T47D (cell line): ENCODE measurements at regions not wholly inside any gene's neighbourhood (a gene's known extent, or its start where the extent isn't known, plus 50 kb on each side); places are given as distances from the start of the nearest gene placed in this dataset.
A peak's percentile ranks its signal among the peaks of the same experiment; 100 is the strongest.

Experiments
- DNase-seq, 2 experiments: peaks; one replicate each; pipeline versions ENCODE4 v3.0.0 to v3.0.0-alpha.2; 2011 to 2012; ENCODE audit warnings: low read depth in 1 of 2, low spot score in 1 of 2
- JUND ChIP-seq: IDR thresholded peaks from 2 replicates; pipeline ENCODE4 v1.6.1; 2012; ENCODE audit warnings: low read depth
- in situ Hi-C: cut with HindIII; loops from 2 replicates; pipeline ENCODE4 v1.10.0; 2016; ENCODE audit warnings: low sequenced_read_pairs, low pct_unique_long_range_greater_than_20kb

GRCh38 chr13:90673746-90674145 lies 673.7 kb upstream of the MIR17HG start:
- in situ Hi-C loops = no loop called here

GRCh38 chr13:90675129-90675528 lies 672.4 kb upstream of the MIR17HG start:
- in situ Hi-C loops = no loop called here
- no peak for DNase-seq
- TF ChIP-seq JUND = no peak

More at GRCh38 chr13:90673746-90674145, 673.7 kb upstream of the MIR17HG start:
- no peak for DNase-seq
- no peak for TF ChIP-seq JUND

- DNase-seq = no peak
- in situ Hi-C loops = no loop called here
- TF ChIP-seq JUND = no peak
These were observed 666.7 kb upstream of the MIR17HG start for GRCh38 chr13:90680826-90681225.

GRCh38 chr13:90683711-90684131 lies 663.8 kb upstream of the MIR17HG start:
- in situ Hi-C loops = no loop called here
- no peak for DNase-seq
- TF ChIP-seq JUND = no peak

DNA sequence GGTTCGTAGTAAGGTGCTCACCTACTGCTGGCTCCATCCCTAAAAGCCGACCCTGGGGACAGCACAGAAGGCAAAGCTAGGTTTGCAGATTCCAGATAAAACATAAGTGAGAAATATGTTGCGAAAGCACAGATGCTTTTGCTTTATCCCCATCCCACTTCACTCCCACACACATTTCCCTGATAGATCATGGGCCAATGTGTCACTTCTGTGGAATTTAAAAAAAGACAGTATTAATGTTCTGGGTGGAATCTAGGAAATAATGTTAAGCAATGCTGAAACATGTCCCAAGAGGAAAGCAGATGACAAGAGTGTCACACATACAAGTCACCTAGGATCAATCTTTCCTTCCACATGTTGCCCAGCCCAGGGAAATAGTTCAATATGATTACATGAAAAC lies 661.0 kb upstream of the MIR17HG start:
- in situ Hi-C loops = no loop called here
- no peak for TF ChIP-seq JUND
- DNase-seq = no peak

DNA sequence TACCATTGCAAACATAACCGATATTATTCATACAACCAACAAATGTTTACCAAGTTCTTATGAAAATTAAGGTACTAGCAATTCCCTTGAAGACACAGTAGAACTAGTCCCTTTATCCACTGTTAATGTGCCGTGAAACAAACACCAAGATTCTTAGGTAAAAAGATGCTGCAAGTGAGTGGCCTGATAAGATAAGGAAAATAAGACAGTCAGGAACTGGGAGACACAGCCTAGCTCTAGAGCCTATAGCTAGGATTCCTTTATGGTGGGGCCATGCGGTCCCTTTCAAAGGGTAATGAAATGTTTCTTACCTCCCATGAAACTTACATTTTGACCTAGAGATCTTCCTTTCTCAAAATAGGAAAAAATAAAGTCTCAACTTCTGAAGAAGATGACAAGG lies 658.4 kb upstream of the MIR17HG start:
- in situ Hi-C loops = no loop called here
- no peak for TF ChIP-seq JUND
- DNase-seq = no peak

DNA sequence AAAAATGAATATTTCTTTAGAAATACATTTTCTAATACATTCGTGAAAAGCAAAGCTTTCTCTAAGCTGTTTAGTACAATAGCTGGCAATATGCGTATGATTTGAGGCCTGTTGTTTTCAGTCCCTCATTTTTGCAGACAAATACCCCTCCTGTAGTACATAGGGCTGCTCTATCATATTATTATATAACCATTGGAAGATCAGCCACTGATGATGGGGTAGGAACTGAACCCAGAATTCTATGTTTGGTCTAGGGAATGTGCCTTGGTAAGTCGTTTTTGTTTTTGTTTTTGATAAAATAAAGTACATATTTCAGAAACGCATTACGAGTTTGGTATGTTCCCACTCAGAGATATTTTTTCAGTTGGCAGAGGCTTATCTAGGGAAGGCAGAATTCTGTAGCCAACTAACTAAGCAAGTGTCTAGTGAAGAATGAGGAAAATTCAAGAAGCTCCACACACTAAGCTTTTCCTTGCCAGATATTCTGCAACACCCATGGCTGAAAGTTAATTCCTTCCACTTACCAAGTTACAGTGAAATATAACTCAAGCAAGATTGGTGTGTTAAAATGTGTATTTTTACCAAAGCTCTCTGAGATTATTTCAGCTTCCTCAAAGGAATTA lies 656.9 kb upstream of the MIR17HG start:
- no peak for TF ChIP-seq JUND
- DNase-seq = no peak
- in situ Hi-C loops = no loop called here

- DNase-seq = no peak
- in situ Hi-C loops = no loop called here
- no peak for TF ChIP-seq JUND
These were observed 651.2 kb upstream of the MIR17HG start for GRCh38 chr13:90696254-90696653.

DNA sequence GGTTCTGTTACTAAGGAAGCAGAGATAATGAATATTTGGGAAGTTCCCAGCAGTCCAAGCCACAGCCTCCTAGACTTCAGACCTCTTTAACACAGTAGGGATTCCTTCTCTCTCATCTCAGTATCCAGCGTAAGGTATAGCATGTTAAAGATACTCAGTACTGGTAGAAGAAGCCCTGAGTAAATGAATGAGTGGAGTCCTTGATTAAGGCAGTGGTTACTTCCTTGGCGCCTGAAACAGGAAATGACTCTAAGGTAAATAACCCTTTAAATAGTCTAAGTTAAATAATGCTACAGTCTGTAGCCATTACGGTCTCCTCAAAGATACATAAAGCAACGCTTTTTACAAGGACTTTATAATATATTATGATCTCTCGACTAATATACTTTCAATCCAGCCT lies 650.8 kb upstream of the MIR17HG start:
- in situ Hi-C loops = no loop called here
- no peak for TF ChIP-seq JUND
- peak in 1 of 2 experiments; percentile 17 for DNase-seq

DNA sequence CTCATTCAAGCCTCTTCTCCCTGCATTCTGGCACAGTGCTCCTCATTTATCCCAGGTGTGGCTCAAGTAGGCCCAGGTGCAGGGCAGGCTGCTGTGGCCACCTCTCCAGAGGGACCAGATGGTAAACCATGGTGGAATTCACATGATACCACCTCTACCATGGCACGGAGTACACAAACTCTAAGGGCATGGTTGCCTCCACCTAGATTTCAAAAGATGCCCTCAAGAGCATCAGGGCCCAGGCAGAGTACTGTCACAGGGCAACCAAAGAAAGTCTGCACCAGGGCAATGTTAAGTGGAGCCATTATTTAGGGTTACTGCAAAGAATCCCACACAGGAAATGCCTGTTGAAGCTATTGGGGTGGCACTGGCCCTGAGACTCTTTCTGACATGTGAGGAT lies 647.1 kb upstream of the MIR17HG start:
- in situ Hi-C loops = no loop called here
- TF ChIP-seq JUND = no peak
- DNase-seq = no peak

- DNase-seq = no peak
- in situ Hi-C loops = no loop called here
- TF ChIP-seq JUND = no peak
These were observed 646.2 kb upstream of the MIR17HG start for GRCh38 chr13:90701264-90701663.

- in situ Hi-C loops = no loop called here
- TF ChIP-seq JUND = no peak
These were observed 645.4 kb upstream of the MIR17HG start for GRCh38 chr13:90702050-90702449.

GRCh38 chr13:90706631-90707030 lies 640.9 kb upstream of the MIR17HG start:
- no peak for TF ChIP-seq JUND
- DNase-seq = no peak
- in situ Hi-C loops = no loop called here

More at GRCh38 chr13:90702050-90702449, 645.4 kb upstream of the MIR17HG start:
- DNase-seq = no peak

DNA sequence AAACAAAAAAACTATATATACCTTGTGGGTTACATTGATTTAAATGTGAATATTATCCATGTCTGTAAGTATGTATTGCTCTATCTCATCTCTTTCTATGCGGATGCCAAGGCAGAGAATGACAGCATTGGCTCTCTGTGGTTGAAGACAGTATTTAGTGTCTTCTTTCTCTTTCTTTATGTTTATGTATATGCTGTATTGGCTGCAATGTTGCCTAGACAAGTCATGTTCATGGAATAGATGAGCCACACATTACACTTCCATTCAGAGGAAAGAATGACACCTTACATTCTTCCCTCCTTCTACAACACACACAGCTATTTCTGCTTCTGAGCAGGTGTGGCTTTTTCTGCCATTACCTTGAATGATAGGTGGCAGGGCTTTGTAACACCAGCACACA lies 639.4 kb upstream of the MIR17HG start:
- in situ Hi-C loops = no loop called here
- TF ChIP-seq JUND = no peak

More for the DNA sequence above, 639.4 kb upstream of the MIR17HG start:
- DNase-seq = no peak
